ENCODE measurements at regions not wholly inside any gene's neighbourhood (a gene's known extent, or its start where the extent isn't known, plus 50 kb on each side); places are given as distances from the start of the nearest gene placed in this dataset.

DNA sequence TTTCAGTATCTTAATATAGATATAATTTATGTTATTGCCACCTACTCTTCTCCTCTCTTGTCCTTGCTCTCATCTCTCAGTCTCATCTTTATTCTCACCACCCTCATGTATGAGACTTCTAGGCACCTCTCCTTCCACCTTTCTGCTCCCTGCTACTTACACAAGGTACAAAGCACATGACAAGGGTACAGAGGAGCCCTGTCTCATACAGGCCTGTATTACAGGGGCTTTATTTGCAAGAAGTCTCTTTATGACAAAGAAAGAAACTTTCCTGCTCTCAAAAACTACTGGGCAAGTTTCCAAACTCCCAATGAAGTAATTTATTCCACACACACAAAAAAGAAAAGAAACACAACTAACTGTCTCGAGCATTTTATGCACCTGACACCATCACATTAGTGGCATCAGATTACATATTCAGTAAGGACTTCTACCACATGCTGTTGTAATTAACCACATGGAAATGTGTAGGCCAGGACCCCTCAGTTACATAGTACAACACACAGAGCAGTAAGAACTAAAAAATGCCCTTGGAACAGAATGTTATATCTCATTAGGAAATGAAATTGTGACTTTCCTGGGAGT, 253.1 kb downstream of the FZD1 start:
- no TSS peak for BruUV-seq (replicated peaks)
- no peaks in the 10 kb centered on the region for H3K9me3 ChIP-seq (ENCODE audit: control insufficient read depth in 1 of 2, insufficient read depth in 1 of 2, low read depth in 1 of 2, low read length in 2 of 2)
- no peaks in the 10 kb centered on the region for H3K9me2 ChIP-seq (ENCODE audit: insufficient read depth)
- no peaks in the 10 kb centered on the region for H3K79me2 ChIP-seq (ENCODE audit: insufficient read depth, low read length)
- no peak for DNase-seq (ENCODE audit: low read depth, low spot score)
- no peak overlapping the region for H2AFZ ChIP-seq (ENCODE audit: low read depth, low read length, poor library complexity, severe bottlenecking)
- no peaks in the 10 kb centered on the region for H3K36me3 ChIP-seq (ENCODE audit: control insufficient read depth in 1 of 2, insufficient read depth in 2 of 2, low read length in 2 of 2)
- TF ChIP-seq SRF (IDR thresholded peaks at IDR 0.05; ENCODE audit: low read depth) (no peak), EZH2 (IDR thresholded peaks at IDR 0.05) (no peak)
- no peak overlapping the region for H3K4me3 ChIP-seq (replicated peaks in 1 of 2; ENCODE audit: low read depth in 1 of 2, low read length in 2 of 2)
- no peak for ATAC-seq
- ChIA-PET CTCF (no interaction called here), RAD21 (ENCODE audit: low non-redundant PET in 1 of 2, low total read pairs in 2 of 2, uncharacterized antibody in 2 of 2, unreplicated experiment in 2 of 2) (no interaction called here), POLR2A (no interaction called here)
- no peak overlapping the region for H3K4me2 ChIP-seq (ENCODE audit: low read length)
- H3K4me1 ChIP-seq (ENCODE audit: control insufficient read depth in 1 of 2, insufficient read depth in 2 of 2, low read length in 2 of 2): no peaks in the 10 kb centered on the region
- H3K27me3 ChIP-seq (ENCODE audit: insufficient read depth, low read length): 0 out of 2 replicates have a peak, but pooled peaks cover 4% of the 10 kb centered on the region
- H3K9ac ChIP-seq (ENCODE audit: low read length): no peak overlapping the region
- H4K20me1 ChIP-seq (ENCODE audit: insufficient read depth): no peaks in the 10 kb centered on the region
- no peak overlapping the region for H3K27ac ChIP-seq (ENCODE audit: low read depth, low read length)
- intact Hi-C loops (cut with micrococcal nuclease): no loop called here

DNA sequence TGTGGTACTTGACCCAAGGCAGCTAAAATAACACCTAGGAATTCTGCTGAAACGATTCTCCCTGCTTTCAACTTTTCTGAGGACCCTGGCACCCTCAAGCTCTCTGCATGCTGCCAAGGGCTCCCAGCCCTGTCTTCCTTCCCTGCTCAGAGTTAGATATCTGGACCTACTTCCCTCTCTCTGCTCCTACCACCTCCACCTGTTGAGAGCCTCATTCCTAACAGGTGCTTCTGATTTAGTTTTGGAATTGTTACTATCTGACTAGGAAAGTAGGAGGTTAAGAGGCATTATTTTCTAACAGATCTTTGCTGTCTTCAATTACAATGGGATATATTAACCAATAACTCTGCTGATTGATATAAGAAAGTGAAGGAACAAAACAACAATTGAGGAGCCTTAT, 253.8 kb downstream of the FZD1 start:
- no peaks in the 10 kb centered on the region for H3K4me1 ChIP-seq (ENCODE audit: control insufficient read depth in 1 of 2, insufficient read depth in 2 of 2, low read length in 2 of 2)
- no peaks in the 10 kb centered on the region for H3K36me3 ChIP-seq (ENCODE audit: control insufficient read depth in 1 of 2, insufficient read depth in 2 of 2, low read length in 2 of 2)
- no peak overlapping the region for H3K27ac ChIP-seq (ENCODE audit: low read depth, low read length)
- RAD21 ChIA-PET (ENCODE audit: low non-redundant PET in 1 of 2, low total read pairs in 2 of 2, uncharacterized antibody in 2 of 2, unreplicated experiment in 2 of 2): no interaction called here
- DNase-seq (ENCODE audit: low read depth, low spot score): no peak
- no peaks in the 10 kb centered on the region for H3K79me2 ChIP-seq (ENCODE audit: insufficient read depth, low read length)
- TF ChIP-seq EZH2 (IDR thresholded peaks at IDR 0.05): no peak
- no peak for TF ChIP-seq SIN3A (IDR thresholded peaks at IDR 0.05; ENCODE audit: low read depth)
- TF ChIP-seq SRF (IDR thresholded peaks at IDR 0.05; ENCODE audit: low read depth): no peak
- no peak for TF ChIP-seq FOSL1 (IDR thresholded peaks at IDR 0.05; ENCODE audit: low read depth)
- intact Hi-C loops (cut with micrococcal nuclease): no loop called here
- no peak overlapping the region for H3K4me2 ChIP-seq (ENCODE audit: low read length)
- H3K4me3 ChIP-seq (replicated peaks in 1 of 2; ENCODE audit: low read depth in 1 of 2, low read length in 2 of 2): no peak overlapping the region
- H3K27me3 ChIP-seq (ENCODE audit: insufficient read depth, low read length): 0 out of 2 replicates have a peak, but pooled peaks cover 4% of the 10 kb centered on the region
- no peak for ATAC-seq
- CTCF ChIA-PET: no interaction called here
- BruUV-seq (replicated peaks): no TSS peak
- H3K9me2 ChIP-seq (ENCODE audit: insufficient read depth): no peaks in the 10 kb centered on the region
- POLR2A ChIA-PET: no interaction called here
- H2AFZ ChIP-seq (ENCODE audit: low read depth, low read length, poor library complexity, severe bottlenecking): no peak overlapping the region
- no peak overlapping the region for H3K9ac ChIP-seq (ENCODE audit: low read length)
- no peaks in the 10 kb centered on the region for H4K20me1 ChIP-seq (ENCODE audit: insufficient read depth)
- no peaks in the 10 kb centered on the region for H3K9me3 ChIP-seq (ENCODE audit: control insufficient read depth in 1 of 2, insufficient read depth in 1 of 2, low read depth in 1 of 2, low read length in 2 of 2)
